GOT3 (cell line): ENCODE measurements at regions not wholly inside any gene's neighbourhood (a gene's known extent, or its start where the extent isn't known, plus 50 kb on each side); places are given as distances from the start of the nearest gene placed in this dataset.

Experiments
- DNase-seq: peaks from one replicate; lab custom pipeline; 2025; ENCODE audit warnings: mixed read lengths; lab: John Stamatoyannopoulos, UW

DNA sequence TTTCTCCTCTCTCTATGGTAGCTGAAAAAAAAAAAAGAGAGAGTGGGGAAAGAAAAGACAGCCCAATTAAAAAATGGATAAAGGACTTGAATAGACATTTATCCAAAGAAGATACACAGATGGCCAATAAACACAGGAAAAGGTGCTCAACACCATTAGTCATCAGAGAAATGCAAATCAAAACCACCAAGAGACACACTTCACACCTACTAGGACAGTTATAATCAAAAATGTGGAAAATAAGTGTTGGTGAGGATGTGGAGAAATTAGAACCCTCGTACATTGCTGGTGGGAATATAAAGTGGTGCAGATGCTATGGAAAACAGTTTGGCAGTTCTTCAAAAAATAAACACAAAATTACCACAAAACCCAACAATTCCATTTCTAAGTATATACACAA lies 172.4 kb upstream of the GRIN2B start:
- DNase-seq = no peak

GRCh38 chr12:14156606-14157005 lies 175.2 kb upstream of the GRIN2B start:
- DNase-seq = no peak

DNA sequence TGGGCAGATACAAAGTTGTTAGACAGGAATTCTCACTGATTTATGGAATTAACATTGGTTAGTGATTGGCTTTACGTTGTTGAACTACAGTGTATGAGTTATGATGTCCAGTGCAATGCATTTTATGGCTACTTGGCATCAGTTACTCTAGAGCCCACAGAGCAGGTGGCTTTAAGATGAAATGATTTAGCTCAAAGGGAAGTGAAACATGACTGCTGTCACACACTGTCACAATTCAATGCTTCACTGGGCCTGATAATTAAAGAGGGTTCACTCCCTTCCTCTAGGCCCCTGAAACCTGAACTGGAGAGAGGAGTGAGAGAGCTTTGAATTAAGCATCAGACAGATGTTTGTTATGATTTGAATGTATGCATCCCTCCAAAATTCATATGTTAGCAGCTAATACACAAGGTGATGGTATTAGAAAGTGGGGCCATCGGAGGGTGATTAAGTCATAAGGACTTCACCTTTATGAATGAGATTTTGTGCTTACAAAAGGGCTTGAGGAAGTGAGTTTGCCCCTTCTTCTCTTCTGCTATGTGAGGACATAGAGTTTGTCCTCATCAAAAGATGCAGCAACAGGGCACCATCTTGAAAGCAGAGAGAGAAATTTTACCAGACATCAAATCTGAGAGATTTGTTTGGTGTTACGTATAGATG lies 175.8 kb upstream of the GRIN2B start:
- DNase-seq = no peak

DNA sequence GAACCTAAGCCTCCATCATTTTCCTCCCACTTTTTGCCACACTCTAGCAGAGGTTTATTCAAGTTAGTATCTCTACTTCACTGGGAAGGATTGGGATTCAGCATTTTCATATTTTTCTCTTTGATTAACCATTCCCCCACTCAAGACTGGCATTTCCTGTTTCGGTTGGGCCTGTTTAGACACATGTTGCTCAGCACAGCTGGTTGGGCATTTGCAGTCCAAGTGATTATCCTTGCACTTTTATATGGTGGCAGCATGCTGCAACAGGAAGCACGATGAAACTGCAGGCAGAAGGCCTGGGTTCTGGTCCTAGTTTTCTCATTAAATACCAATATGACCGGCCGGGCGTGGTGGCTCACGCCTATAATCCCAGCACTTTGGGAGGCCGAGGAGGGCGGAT lies 182.9 kb upstream of the GRIN2B start:
- no peak for DNase-seq

DNA sequence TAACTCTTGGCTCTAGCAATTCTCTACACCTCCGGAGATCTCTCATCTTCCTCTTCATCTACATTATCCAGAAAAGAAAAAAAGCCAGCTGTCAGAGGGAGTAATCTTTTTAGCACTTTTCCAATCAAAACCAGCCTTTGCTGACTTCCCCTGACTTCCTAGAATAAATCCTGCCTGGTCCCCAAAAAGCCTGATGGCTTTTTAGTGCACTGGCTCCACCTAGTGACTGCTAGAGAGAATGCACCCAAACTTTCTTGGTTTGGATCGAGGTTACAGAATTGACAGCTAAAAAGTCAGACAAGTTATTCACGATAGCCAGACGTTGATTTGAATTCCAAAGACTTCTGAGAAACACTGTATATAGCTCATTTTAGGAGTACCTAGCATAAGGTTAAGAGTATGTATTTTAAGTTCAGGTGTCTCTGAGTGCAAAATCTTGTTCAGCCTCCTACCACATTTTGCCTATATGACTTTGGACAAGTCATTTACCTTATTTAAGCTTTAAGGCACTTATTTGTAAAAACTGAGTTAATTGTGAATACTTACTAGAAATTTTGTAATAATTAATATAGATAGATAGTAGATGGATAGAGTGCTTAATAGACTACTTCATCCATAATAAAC lies 185.7 kb upstream of the GRIN2B start:
- no peak for DNase-seq

- no peak for DNase-seq
These were observed 187.9 kb upstream of the GRIN2B start for GRCh38 chr12:14169281-14169680.

GRCh38 chr12:14171106-14171505 lies 189.7 kb upstream of the GRIN2B start:
- no peak for DNase-seq

DNA sequence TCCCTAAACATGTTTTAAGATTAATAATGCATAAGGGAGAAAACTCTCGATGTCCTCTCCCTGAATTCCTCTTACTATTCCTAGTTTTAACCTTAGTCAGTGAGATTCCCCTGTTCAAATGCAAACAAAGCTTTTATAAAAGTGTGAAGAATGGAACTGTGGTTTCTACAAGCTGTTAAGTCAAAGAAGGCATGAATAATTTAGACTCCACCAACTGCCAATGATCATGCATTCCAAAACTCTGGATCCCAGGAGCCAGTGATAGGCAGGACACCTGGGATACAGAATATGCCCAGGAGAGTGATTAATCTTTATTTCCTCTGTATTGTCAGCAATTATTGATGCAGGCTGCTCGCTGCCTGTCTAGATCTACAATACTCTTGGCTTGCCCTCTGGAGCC lies 190.3 kb upstream of the ATF7IP start:
- no peak for DNase-seq

- no peak for DNase-seq
These were observed 179.9 kb upstream of the ATF7IP start for GRCh38 chr12:14185427-14186192.

DNA sequence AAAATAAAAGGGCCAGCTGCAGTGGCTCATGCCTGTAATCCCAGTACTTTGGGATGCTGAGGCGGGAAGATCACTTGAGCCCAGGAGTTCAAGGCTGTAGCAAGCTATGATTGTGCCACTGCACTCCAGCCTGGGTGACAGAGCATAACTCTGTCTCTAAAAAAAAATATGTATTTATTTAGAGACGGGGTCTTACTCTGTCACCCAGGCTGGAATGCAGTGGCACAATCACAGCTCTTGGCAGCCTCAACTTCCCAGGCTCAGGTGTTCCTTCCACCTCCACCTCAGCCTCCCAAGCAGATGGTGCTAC lies 179.3 kb upstream of the ATF7IP start:
- DNase-seq = no peak

- no peak for DNase-seq
These were observed 178.5 kb upstream of the ATF7IP start for GRCh38 chr12:14187002-14187401.

GRCh38 chr12:14187966-14188365 lies 177.5 kb upstream of the ATF7IP start:
- DNase-seq = no peak

DNA sequence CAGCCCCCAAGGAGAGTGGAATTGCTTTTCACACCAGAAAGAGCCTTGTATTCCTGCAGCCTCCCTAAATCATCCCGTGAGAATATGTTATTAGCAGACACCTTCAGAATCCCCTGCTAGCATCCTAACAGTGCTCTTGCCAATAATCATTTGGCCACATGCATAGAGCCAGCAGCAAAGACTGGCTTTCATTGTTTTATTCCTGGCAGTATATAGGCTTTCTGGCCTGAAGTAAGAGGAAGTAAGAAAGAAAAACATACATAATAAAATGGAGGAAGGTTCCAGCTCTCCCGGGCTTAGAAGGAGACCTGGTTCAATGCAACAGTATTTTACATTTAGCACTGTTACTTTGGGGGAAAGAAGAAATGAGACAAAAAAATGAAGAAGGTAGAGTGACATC lies 176.7 kb upstream of the ATF7IP start:
- no peak for DNase-seq

GRCh38 chr12:14190694-14191093 lies 174.8 kb upstream of the ATF7IP start:
- no peak for DNase-seq

DNA sequence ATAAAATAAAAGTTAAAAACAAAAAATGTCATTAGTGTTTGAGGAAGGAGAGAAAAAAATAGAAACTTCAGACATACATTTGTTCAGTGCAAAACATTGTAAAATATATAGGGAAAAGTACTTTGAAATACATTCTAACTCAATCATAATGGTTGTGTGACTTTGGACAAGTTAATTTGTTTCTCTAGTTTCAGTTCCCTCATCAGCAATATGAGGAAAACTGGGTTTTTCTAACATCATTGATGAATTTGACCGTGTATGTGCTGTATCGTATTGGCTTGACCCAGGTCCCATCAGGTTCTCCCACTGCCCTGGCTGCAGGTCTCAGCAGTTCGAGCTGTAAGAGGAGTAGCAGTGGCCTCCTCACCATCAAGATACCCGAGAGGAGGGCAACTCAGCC lies 173.9 kb upstream of the ATF7IP start:
- no peak for DNase-seq

DNA sequence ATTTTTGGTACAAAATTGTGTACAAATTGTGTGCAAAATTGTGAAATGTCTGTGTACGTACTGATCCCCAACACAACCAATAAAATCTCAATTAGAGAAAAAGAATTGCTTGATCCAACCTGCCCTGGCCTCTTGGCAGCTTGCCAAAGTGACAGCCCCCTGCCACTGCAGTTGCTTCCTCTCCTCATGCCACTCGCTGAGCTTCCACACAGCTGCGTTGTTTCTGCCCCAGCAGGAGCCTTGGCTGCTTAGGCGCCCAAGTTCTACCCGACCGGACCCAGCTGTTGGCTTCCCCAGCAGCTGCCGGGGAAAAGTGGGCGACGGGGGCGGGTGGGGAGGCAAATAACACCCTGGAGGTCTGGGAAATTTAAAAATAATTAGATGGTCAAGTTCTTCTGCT lies 171.8 kb upstream of the ATF7IP start:
- DNase-seq = no peak

DNA sequence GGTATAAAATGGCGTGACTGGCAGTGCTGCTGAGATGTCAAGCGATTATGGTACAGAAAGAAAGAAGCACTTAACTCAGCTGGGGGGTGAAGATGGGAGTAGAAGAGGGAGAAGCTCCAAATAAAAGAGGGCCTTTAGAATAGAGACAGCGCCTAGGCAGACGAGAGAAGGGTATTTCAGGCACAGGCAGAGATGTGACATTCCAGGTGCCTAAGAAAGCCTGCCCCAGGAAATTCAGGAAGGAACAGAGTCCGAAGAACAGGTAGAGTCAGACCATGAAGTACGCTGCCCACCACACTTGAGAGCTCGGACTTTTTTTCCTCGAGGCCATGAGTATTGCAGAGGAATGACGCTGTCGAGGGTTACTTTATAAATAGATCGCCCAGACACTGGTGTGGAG lies 170.9 kb upstream of the ATF7IP start:
- DNase-seq = no peak

- DNase-seq = no peak
These were observed 165.9 kb upstream of the ATF7IP start for GRCh38 chr12:14199455-14200198.

DNA sequence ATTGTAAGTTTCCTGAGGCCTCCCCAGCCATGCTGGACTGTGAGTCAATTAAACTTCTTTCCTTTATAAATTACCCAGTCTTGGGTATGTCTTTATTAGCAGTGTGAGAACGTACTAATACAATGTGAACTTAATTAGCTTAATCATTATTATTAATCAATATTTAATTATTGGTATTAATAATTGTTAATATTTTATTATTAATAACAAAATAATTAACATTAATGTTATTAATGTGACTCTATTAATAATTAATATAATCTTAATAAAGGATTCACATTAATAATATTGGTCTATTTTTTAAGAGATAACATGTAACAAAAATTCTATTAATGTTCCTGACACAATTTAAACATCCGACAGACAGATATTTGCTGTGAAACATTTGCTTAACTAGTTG lies 164.9 kb upstream of the ATF7IP start:
- no peak for DNase-seq

- DNase-seq = no peak
These were observed 164.2 kb upstream of the ATF7IP start for GRCh38 chr12:14201291-14201690.

- DNase-seq = no peak
These were observed 157.5 kb upstream of the ATF7IP start for GRCh38 chr12:14207905-14208551.

DNA sequence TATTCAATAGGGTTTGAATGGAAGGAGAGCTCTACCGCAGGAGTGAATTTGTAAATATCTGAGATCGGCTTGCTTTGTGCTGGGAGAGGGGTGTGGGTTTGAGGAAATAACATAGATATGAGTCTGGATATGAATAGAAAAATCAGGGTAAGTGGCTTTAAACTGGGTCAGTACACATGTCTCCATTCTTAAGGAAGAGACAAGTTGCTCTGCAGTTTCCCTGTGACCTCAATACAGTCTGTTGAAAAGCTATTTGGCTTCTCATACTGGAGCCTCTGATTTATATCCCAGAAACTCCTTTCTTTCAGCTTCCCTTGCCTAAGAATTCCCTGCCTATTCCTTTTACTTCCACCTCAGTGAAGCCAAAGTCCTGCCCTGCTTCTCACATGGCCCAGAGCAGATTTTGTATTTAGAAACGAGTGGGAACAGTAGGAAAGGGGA lies 153.5 kb upstream of the ATF7IP start:
- no peak for DNase-seq
